ENCODE measurements at regions not wholly inside any gene's neighbourhood (a gene's known extent, or its start where the extent isn't known, plus 50 kb on each side); places are given as distances from the start of the nearest gene placed in this dataset.

GRCh38 chr3:22977650-22978289 lies 225.4 kb upstream of the UBE2E2 start:
- DNase-seq (ENCODE audit: low read depth in 2 of 3, low spot score in 1 of 3) = no peak

GRCh38 chr3:22979581-22979980 lies 223.5 kb upstream of the UBE2E2 start:
- no peak for DNase-seq (ENCODE audit: low read depth in 2 of 3, low spot score in 1 of 3)

- DNase-seq (ENCODE audit: low read depth in 2 of 3, low spot score in 1 of 3) = no peak
Observed at GRCh38 chr3:22980346-22980745, 222.8 kb upstream of the UBE2E2 start.

GRCh38 chr3:22981166-22981565 lies 222.0 kb upstream of the UBE2E2 start:
- no peak for DNase-seq (ENCODE audit: low read depth in 2 of 3, low spot score in 1 of 3)

- no peak for DNase-seq (ENCODE audit: low read depth in 2 of 3, low spot score in 1 of 3)
Observed at GRCh38 chr3:22981861-22982260, 221.3 kb upstream of the UBE2E2 start.

GRCh38 chr3:22982981-22983587 lies 220.0 kb upstream of the UBE2E2 start:
- no peak for DNase-seq (ENCODE audit: low read depth in 2 of 3, low spot score in 1 of 3)

- DNase-seq (ENCODE audit: low read depth in 2 of 3, low spot score in 1 of 3) = no peak
Observed at GRCh38 chr3:22986958-22987357, 216.2 kb upstream of the UBE2E2 start.

- DNase-seq (ENCODE audit: low read depth in 2 of 3, low spot score in 1 of 3) = no peak
Observed at GRCh38 chr3:22988566-22988965, 214.6 kb upstream of the UBE2E2 start.

GRCh38 chr3:22989716-22990115 lies 213.4 kb upstream of the UBE2E2 start:
- DNase-seq (ENCODE audit: low read depth in 2 of 3, low spot score in 1 of 3) = no peak

GRCh38 chr3:22990291-22991200 lies 212.6 kb upstream of the UBE2E2 start:
- no peak for DNase-seq (ENCODE audit: low read depth in 2 of 3, low spot score in 1 of 3)

- DNase-seq (ENCODE audit: low read depth in 2 of 3, low spot score in 1 of 3) = no peak
Observed at GRCh38 chr3:22994781-22995180, 208.3 kb upstream of the UBE2E2 start.

- no peak for DNase-seq (ENCODE audit: low read depth in 2 of 3, low spot score in 1 of 3)
Observed at GRCh38 chr3:22996920-22997571, 206.1 kb upstream of the UBE2E2 start.

GRCh38 chr3:23000371-23000770 lies 202.8 kb upstream of the UBE2E2 start:
- DNase-seq (ENCODE audit: low read depth in 2 of 3, low spot score in 1 of 3) = no peak

GRCh38 chr3:23002151-23002550 lies 201.0 kb upstream of the UBE2E2 start:
- DNase-seq (ENCODE audit: low read depth in 2 of 3, low spot score in 1 of 3) = no peak

- no peak for DNase-seq (ENCODE audit: low read depth in 2 of 3, low spot score in 1 of 3)
Observed at GRCh38 chr3:23002836-23003732, 200.0 kb upstream of the UBE2E2 start.

GRCh38 chr3:23003733-23004046 lies 199.4 kb upstream of the UBE2E2 start:
- no peak for DNase-seq (ENCODE audit: low read depth in 2 of 3, low spot score in 1 of 3)

- DNase-seq (ENCODE audit: low read depth in 2 of 3, low spot score in 1 of 3) = no peak
Observed at GRCh38 chr3:23004971-23005370, 198.2 kb upstream of the UBE2E2 start.

GRCh38 chr3:23017801-23018200 lies 185.3 kb upstream of the UBE2E2 start:
- DNase-seq (ENCODE audit: low read depth in 2 of 3, low spot score in 1 of 3) = no peak

- DNase-seq (ENCODE audit: low read depth in 2 of 3, low spot score in 1 of 3) = no peak
Observed at GRCh38 chr3:23019596-23020300, 183.4 kb upstream of the UBE2E2 start.

GRCh38 chr3:23028294-23028693 lies 174.8 kb upstream of the UBE2E2 start:
- DNase-seq (ENCODE audit: low read depth in 2 of 3, low spot score in 1 of 3) = no peak

Data from stimulated activated CD4-positive, alpha-beta T cell treated with anti-CD3 and anti-CD28 coated beads, Interleukin-12 subunit alpha, Interleukin-12 subunit beta, amount 100 ng/mL, for 48 hours (primary cell).